ENCODE measurements at regions not wholly inside any gene's neighbourhood (a gene's known extent, or its start where the extent isn't known, plus 50 kb on each side); places are given as distances from the start of the nearest gene placed in this dataset.
A peak's percentile ranks its signal among the peaks of the same experiment; 100 is the strongest.

DNA sequence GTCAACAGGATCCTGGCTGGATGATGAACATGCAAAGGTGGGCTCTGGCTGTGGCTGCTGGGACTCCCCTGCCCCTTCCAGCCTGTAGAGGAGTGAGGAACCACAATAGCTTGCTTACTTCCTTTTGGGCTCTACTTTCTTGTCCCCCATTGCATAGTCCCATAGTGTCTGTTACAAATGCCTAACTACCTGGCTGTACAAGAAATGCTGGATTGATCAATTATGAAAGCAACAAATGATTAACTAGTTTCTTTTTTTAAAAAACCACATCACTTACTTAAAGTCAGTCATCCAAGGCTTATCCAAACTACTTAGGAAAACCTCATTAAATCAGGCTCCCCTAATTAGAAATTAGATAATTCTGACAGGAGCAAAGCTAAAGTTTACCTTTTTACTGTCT lies 514.1 kb upstream of the PKN2 start:
- Histone ChIP-seq H3K9me3 (no peaks in the 10 kb centered on the region), H3K4me3 (ENCODE audit: low read depth, low read length) (no peak overlapping the region), H3K27me3 (replicated peaks; ENCODE audit: control insufficient read depth, insufficient read depth, low read length) (no peaks in the 10 kb centered on the region), H3K36me3 (ENCODE audit: control insufficient read depth, insufficient read depth, low read length) (no peaks in the 10 kb centered on the region), H3K4me1 (peaks cover 26% of the 10 kb centered on the region)
- intact Hi-C loops (cut with micrococcal nuclease; ENCODE audit: unreplicated experiment) = loop anchor here (10.0 kb wide), 2 partner anchors 95 to 845 kb away; partner anchors contain the start of gene LMO4
- peaks cover 7% of the 10 kb centered on the region for H3K4me1 Mint-ChIP-seq (ENCODE audit: low read depth, unreplicated experiment)
- H3K4me3 Mint-ChIP-seq (ENCODE audit: unreplicated experiment) = no peak overlapping the region
- no peak overlapping the region for H3K27ac Mint-ChIP-seq (ENCODE audit: unreplicated experiment)
- BruUV-seq (replicated peaks) = no TSS peak
- DNase-seq = no peak
- H3K27me3 Mint-ChIP-seq (ENCODE audit: insufficient read depth, unreplicated experiment) = no peaks in the 10 kb centered on the region
- no peaks in the 10 kb centered on the region for H3K36me3 Mint-ChIP-seq (ENCODE audit: insufficient read depth, unreplicated experiment)
- H3K9me3 Mint-ChIP-seq (ENCODE audit: unreplicated experiment) = no peaks in the 10 kb centered on the region
- POLR2A ChIA-PET = no interaction called here
- CTCF ChIA-PET = interaction anchor here (1.2 kb wide), 1 partner anchor 11 kb away, joined by 4 read pairs; no protein-coding TSS in a partner anchor
- no peak for TF ChIP-seq CTCF (IDR thresholded peaks at IDR 0.05; ENCODE audit: insufficient read depth in 1 of 2, low read depth in 1 of 2, low read length in 1 of 2, severe bottlenecking in 1 of 2, unreplicated experiment in 1 of 2)

- no peaks in the 10 kb centered on the region for H3K36me3 Mint-ChIP-seq (ENCODE audit: insufficient read depth, unreplicated experiment)
- POLR2A ChIA-PET = no interaction called here
- CTCF ChIA-PET = no interaction called here
- no TSS peak for BruUV-seq (replicated peaks)
- H3K9me3 Mint-ChIP-seq (ENCODE audit: unreplicated experiment) = no peaks in the 10 kb centered on the region
- H3K27me3 Mint-ChIP-seq (ENCODE audit: insufficient read depth, unreplicated experiment) = no peaks in the 10 kb centered on the region
- H3K4me1 Mint-ChIP-seq (ENCODE audit: low read depth, unreplicated experiment) = peaks cover 16% of the 10 kb centered on the region
- no peaks in the 10 kb centered on the region for H3K36me3 ChIP-seq (ENCODE audit: control insufficient read depth, insufficient read depth, low read length)
- no peak for TF ChIP-seq CTCF (IDR thresholded peaks at IDR 0.05; ENCODE audit: insufficient read depth in 1 of 2, low read depth in 1 of 2, low read length in 1 of 2, severe bottlenecking in 1 of 2, unreplicated experiment in 1 of 2)
- H3K9me3 ChIP-seq = no peaks in the 10 kb centered on the region
- peaks cover 52% of the 10 kb centered on the region for H3K4me1 ChIP-seq
- no peak overlapping the region; the same call in 1 of the 2 replicates for H3K4me3 ChIP-seq (ENCODE audit: low read depth, low read length)
- H3K27ac Mint-ChIP-seq (ENCODE audit: unreplicated experiment) = peak overlapping the region; percentile 88
- no peak for DNase-seq
- intact Hi-C loops (cut with micrococcal nuclease; ENCODE audit: unreplicated experiment) = loop anchor here (10.0 kb wide), 2 partner anchors 100 to 850 kb away; partner anchors contain the start of gene LMO4
- peak overlapping the region; percentile 67 for H3K4me3 Mint-ChIP-seq (ENCODE audit: unreplicated experiment)
- no peaks in the 10 kb centered on the region for H3K27me3 ChIP-seq (replicated peaks; ENCODE audit: control insufficient read depth, insufficient read depth, low read length)
Measured at GRCh38 chr1:88175120-88175630, 508.9 kb upstream of the PKN2 start.

GRCh38 chr1:88175631-88176226 lies 508.3 kb upstream of the PKN2 start:
- Histone ChIP-seq H3K36me3 (ENCODE audit: control insufficient read depth, insufficient read depth, low read length) (no peaks in the 10 kb centered on the region), H3K4me3 (ENCODE audit: low read depth, low read length) (no peak overlapping the region; the same call in 1 of the 2 replicates), H3K27me3 (replicated peaks; ENCODE audit: control insufficient read depth, insufficient read depth, low read length) (no peaks in the 10 kb centered on the region), H3K4me1 (peaks cover 55% of the 10 kb centered on the region), H3K9me3 (no peaks in the 10 kb centered on the region)
- intact Hi-C loops (cut with micrococcal nuclease; ENCODE audit: unreplicated experiment) = loop anchor here (10.0 kb wide), 2 partner anchors 101 to 851 kb away; partner anchors contain the start of gene LMO4
- H3K9me3 Mint-ChIP-seq (ENCODE audit: unreplicated experiment) = no peaks in the 10 kb centered on the region
- H3K27ac Mint-ChIP-seq (ENCODE audit: unreplicated experiment) = peak overlapping the region; percentile 88
- no peak for TF ChIP-seq CTCF (IDR thresholded peaks at IDR 0.05; ENCODE audit: insufficient read depth in 1 of 2, low read depth in 1 of 2, low read length in 1 of 2, severe bottlenecking in 1 of 2, unreplicated experiment in 1 of 2)
- DNase-seq = peak; percentile 42 to 59
- H3K4me1 Mint-ChIP-seq (ENCODE audit: low read depth, unreplicated experiment) = peaks cover 21% of the 10 kb centered on the region
- BruUV-seq (replicated peaks) = no TSS peak
- H3K36me3 Mint-ChIP-seq (ENCODE audit: insufficient read depth, unreplicated experiment) = no peaks in the 10 kb centered on the region
- peak overlapping the region; percentile 67 for H3K4me3 Mint-ChIP-seq (ENCODE audit: unreplicated experiment)
- ChIA-PET POLR2A (no interaction called here), CTCF (no interaction called here)
- H3K27me3 Mint-ChIP-seq (ENCODE audit: insufficient read depth, unreplicated experiment) = no peaks in the 10 kb centered on the region

Data from Caco-2 (cell line).